Right lobe of liver (tissue), 6 donors: ENCODE measurements at regions not wholly inside any gene's neighbourhood (a gene's known extent, or its start where the extent isn't known, plus 50 kb on each side); places are given as distances from the start of the nearest gene placed in this dataset.

ENCODE experiments used
- ATAC-seq, 4 donors: fragments of 200-7000 bp; cut with Tn5 transposase; one replicate each; pipeline ENCODE4 v1.9.1; 2020; ENCODE audit warnings: mild to moderate bottlenecking in 4 of 4, moderate library complexity in 4 of 4
- DNase-seq, 3 donors: peaks; one replicate each; pipeline ENCODE4 v3.0.0-alpha.2; 2020
- H3K27ac ChIP-seq, 3 donors: fragments of 200-600 bp; one replicate each; pipeline ENCODE4 v1.8.0; 2022
- H3K27me3 ChIP-seq, 2 donors: fragments of 200-600 bp; one replicate each; pipeline ENCODE4 v1.8.0; 2022
- H3K36me3 ChIP-seq, 4 donors: fragments of 200-600 bp; sonication (generic) in 1 of 4; one replicate each; pipeline versions ENCODE4 v1.5.1 to v1.8.0; 2017 to 2022; ENCODE audit warnings: control low read depth in 1 of 4
- H3K4me1 ChIP-seq, 4 donors: fragments of 200-600 bp; sonication (generic) in 1 of 4; one replicate each; pipeline versions ENCODE4 v1.5.1 to v1.8.0; 2017 to 2022; ENCODE audit warnings: control low read depth in 1 of 4
- H3K4me3 ChIP-seq, 3 donors: fragments of 200-600 bp; one replicate each; pipeline ENCODE4 v1.8.0; 2022
- H3K9me3 ChIP-seq, 4 donors: fragments of 200-600 bp; sonication (generic) in 1 of 4; one replicate each; pipeline versions ENCODE4 v1.5.1 to v1.8.0; 2017 to 2022; ENCODE audit warnings: control low read depth in 1 of 4
- CTCF ChIP-seq, 4 donors: fragments of 200-600 bp in 3 of 4; fragments of 450-650 bp in 1 of 4; IDR thresholded peaks; one replicate each; pipeline versions ENCODE4 v1.5.1 to v1.8.0; 2016 to 2022; ENCODE audit warnings: antibody characterized with exemption in 4 of 4, mild to moderate bottlenecking in 2 of 4
- POLR2A ChIP-seq: fragments of 450-650 bp; IDR thresholded peaks from one replicate; pipeline ENCODE4 v1.6.1; 2017; ENCODE audit warnings: antibody characterized with exemption, mild to moderate bottlenecking
- WGBS: methylation state at CpG from one replicate; pipeline ENCODE4 v1.1.6; 2018; ENCODE audit warnings: low coverage, low lambda C conversion rate; ENCODE audit not compliant: insufficient coverage; ENCODE audit errors: missing lambda C conversion rate; 5-methylcytosine and 5-hydroxymethylcytosine counted together
- intact Hi-C, 2 donors: fragments of 100-400 bp; cut with DNase I; formaldehyde crosslinking; loops; one replicate each; pipeline versions ENCODE4 v1.11.2 to v1.14.1; 2022
- donor health status: DM: no; HTN: yes; CAD: no.
- donor health status: DM: no; HTN: no; CAD: no.
- donor health status: DM: no; HTN: no; CAD: no.
- donor health status: DM: no; HTN: yes; CAD: no.
- donor health status: DM: no; HTN: yes; CAD: no.

GRCh38 chr16:17835118-17835876 lies 364.5 kb upstream of the XYLT1 start:
- no peak overlapping the region for H3K4me3 ChIP-seq
- no peak for ATAC-seq

GRCh38 chr16:17832738-17833137 lies 362.0 kb upstream of the XYLT1 start:
- no peak for TF ChIP-seq POLR2A
- no peak for TF ChIP-seq CTCF (IDR thresholded peaks at IDR 0.05)
- 100% methylated on average over 1 of the region's 2 CpGs for WGBS
- no peak for ATAC-seq

More at GRCh38 chr16:17835118-17835876, 364.5 kb upstream of the XYLT1 start:
- 52% methylated on average over 4 of the region's 4 CpGs for WGBS
- Histone ChIP-seq H3K36me3 (no peaks in the 10 kb centered on the region), H3K9me3 (no peaks in the 10 kb centered on the region), H3K4me1 (no peaks in the 10 kb centered on the region), H3K27ac (no peak overlapping the region), H3K27me3 (no peaks in the 10 kb centered on the region)
- no peak for DNase-seq
- TF ChIP-seq POLR2A (no peak), CTCF (IDR thresholded peaks at IDR 0.05) (no peak)
- intact Hi-C loops = no loop called here

GRCh38 chr16:17831330-17831729 lies 360.6 kb upstream of the XYLT1 start:
- Histone ChIP-seq H3K27me3 (no peaks in the 10 kb centered on the region), H3K4me1 (no peaks in the 10 kb centered on the region), H3K4me3 (no peak overlapping the region), H3K36me3 (no peaks in the 10 kb centered on the region), H3K27ac (no peak overlapping the region), H3K9me3 (no peaks in the 10 kb centered on the region)
- WGBS = 76% methylated on average over 3 of the region's 5 CpGs
- no peak for ATAC-seq
- no peak for DNase-seq
- intact Hi-C loops = no loop called here
- TF ChIP-seq POLR2A (no peak), CTCF (IDR thresholded peaks at IDR 0.05) (no peak)

More at GRCh38 chr16:17832738-17833137, 362.0 kb upstream of the XYLT1 start:
- intact Hi-C loops = no loop called here
- H3K9me3 ChIP-seq = no peaks in the 10 kb centered on the region
- H3K27ac ChIP-seq = no peak overlapping the region
- no peaks in the 10 kb centered on the region for H3K27me3 ChIP-seq
- DNase-seq = no peak
- no peaks in the 10 kb centered on the region for H3K4me1 ChIP-seq
- H3K36me3 ChIP-seq = no peaks in the 10 kb centered on the region
- no peak overlapping the region for H3K4me3 ChIP-seq

GRCh38 chr16:17830651-17831050 lies 359.9 kb upstream of the XYLT1 start:
- no peak overlapping the region for H3K4me3 ChIP-seq
- WGBS = 74% methylated on average over 2 of the region's 2 CpGs
- no peaks in the 10 kb centered on the region for H3K9me3 ChIP-seq
- H3K27ac ChIP-seq = no peak overlapping the region
- no peaks in the 10 kb centered on the region for H3K4me1 ChIP-seq
- no peaks in the 10 kb centered on the region for H3K27me3 ChIP-seq
- TF ChIP-seq CTCF (IDR thresholded peaks at IDR 0.05) = no peak
- no peak for TF ChIP-seq POLR2A
- no peaks in the 10 kb centered on the region for H3K36me3 ChIP-seq
- intact Hi-C loops = no loop called here
- ATAC-seq (no peak), DNase-seq (no peak)
